BJ (cell line): ENCODE measurements at regions not wholly inside any gene's neighbourhood (a gene's known extent, or its start where the extent isn't known, plus 50 kb on each side); places are given as distances from the start of the nearest gene placed in this dataset.

Source experiments
- CTCF ChIA-PET: fragments of 350-600 bp; formaldehyde crosslinking; extraction: SDS; loops from one replicate; lab custom pipeline; 2021; ENCODE audit warnings: antibody characterized with exemption, inconsistent platforms; lab: Yijun Ruan, JAX
- POLR2A ChIA-PET: fragments of 300-600 bp; sonication (Branson Sonifier 250); formaldehyde crosslinking; extraction: SDS; loops from one replicate; lab custom pipeline; 2021; ENCODE audit warnings: antibody characterized with exemption; lab: Charles Lee
- DNase-seq: peaks from one replicate; pipeline ENCODE4 v3.0.0-alpha.2; 2011; ENCODE audit warnings: low read depth
- H3K27me3 ChIP-seq: 2 replicates; pipeline ENCODE4 v1.6.0; 2011; ENCODE audit warnings: low read length; ENCODE audit not compliant: control insufficient read depth, insufficient read depth
- H3K36me3 ChIP-seq: 2 replicates; pipeline ENCODE4 v1.5.1; 2011; ENCODE audit warnings: low read length; ENCODE audit not compliant: control insufficient read depth, insufficient read depth
- H3K4me3 ChIP-seq: 2 replicates; pipeline ENCODE4 v1.5.1; 2011; ENCODE audit warnings: low read depth, mild to moderate bottlenecking, control low read depth, low read length
- TF ChIP-seq, protein P1 (sequence below): IDR thresholded peaks from 2 replicates; pipeline ENCODE4 v1.5.1; 2011; ENCODE audit warnings: low read depth, mild to moderate bottlenecking, control low read depth, inconsistent platforms, low read length, moderate library complexity; ENCODE audit not compliant: insufficient read depth

DNA sequence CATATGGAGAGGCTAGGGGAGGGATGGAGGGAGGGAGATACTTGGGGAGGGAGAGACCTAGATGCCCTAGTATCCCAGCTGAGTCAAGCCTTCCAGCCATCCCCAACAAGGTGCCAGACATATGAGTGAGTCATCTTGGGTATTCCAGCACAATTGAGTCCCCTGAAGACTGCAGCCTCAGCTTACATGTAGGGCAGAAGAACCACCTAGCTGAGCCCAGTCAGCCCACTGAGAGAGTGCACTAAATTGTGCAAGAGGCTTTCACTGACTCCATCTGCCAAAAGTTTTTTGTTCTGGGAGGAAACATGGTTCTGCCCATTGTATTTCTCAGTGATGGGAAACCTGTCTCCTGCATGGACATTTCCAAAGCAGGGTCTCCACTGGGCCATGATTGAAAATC, 76.4 kb downstream of the FOXD2 start:
- CTCF ChIA-PET, result interaction anchor here (1.8 kb wide), 2 partner anchors 77 to 212 kb away, joined by 5 to 8 read pairs; partner anchors contain the start of gene FOXD2
- TF ChIP-seq, protein P1, sequence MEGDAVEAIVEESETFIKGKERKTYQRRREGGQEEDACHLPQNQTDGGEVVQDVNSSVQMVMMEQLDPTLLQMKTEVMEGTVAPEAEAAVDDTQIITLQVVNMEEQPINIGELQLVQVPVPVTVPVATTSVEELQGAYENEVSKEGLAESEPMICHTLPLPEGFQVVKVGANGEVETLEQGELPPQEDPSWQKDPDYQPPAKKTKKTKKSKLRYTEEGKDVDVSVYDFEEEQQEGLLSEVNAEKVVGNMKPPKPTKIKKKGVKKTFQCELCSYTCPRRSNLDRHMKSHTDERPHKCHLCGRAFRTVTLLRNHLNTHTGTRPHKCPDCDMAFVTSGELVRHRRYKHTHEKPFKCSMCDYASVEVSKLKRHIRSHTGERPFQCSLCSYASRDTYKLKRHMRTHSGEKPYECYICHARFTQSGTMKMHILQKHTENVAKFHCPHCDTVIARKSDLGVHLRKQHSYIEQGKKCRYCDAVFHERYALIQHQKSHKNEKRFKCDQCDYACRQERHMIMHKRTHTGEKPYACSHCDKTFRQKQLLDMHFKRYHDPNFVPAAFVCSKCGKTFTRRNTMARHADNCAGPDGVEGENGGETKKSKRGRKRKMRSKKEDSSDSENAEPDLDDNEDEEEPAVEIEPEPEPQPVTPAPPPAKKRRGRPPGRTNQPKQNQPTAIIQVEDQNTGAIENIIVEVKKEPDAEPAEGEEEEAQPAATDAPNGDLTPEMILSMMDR, result no peak
- POLR2A ChIA-PET, result no interaction called here
- no peak for DNase-seq
- Histone ChIP-seq H3K4me3 (no peak overlapping the region), H3K36me3 (no peaks in the 10 kb centered on the region), H3K27me3 (peaks cover 2% of the 10 kb centered on the region)

DNA sequence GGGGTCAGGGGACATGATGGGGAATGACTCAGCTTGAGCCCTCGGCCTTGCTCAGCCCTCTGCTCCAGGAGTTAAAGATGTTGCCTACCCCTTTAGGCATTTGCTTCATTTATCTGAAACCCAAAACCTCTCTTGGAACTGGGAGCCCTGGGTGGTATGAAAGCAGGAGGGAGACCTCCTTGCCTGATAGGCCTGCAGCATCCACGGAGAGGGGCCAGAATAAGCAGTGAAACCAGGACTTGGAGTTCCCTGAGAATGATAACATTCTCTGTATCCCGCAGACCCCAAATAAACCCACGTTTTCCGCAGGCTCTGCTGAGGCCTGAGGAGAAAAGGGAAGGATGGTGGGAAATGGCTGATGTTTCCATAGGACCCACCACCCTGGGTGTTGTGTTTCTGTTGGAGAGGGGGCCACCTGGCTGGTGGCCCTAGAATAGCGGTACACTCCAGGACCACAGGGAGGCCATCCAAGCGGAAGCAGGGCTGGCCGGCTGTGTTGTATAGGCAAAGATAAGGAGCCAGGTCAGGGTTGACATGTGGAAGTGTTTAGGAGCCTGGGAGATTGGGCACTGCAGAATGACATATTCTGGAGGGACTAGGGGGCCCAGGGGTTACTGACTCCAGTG, 77.4 kb downstream of the FOXD2 start:
- CTCF ChIA-PET, result interaction anchor here (1.8 kb wide), 2 partner anchors 78 to 211 kb away, joined by 5 to 8 read pairs; partner anchors contain the start of gene FOXD2
- peaks cover 3% of the 10 kb centered on the region; the same call in 1 of the 2 replicates for H3K27me3 ChIP-seq

DNA sequence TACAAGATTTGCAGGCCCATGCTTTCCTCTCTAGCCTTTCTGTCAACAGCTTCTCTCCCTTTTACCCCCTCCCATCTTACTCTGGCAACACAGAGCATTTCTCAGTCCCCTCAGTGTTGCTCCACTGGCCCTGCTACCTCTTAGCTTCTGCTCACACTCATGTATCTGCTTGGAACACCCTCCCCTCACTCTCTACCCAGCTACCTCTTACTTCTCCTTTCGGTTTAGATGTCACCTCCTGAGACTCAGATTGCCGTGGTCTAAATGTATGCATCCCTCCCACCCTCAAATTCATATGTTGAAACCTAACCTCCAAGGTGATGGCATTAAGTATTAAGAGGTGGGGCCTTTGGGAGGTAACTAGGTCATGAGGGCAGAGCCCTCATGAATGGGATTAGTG, 80.1 kb downstream of the FOXD2 start:
- Histone ChIP-seq H3K4me3 (no peak overlapping the region), H3K27me3 (peaks cover 3% of the 10 kb centered on the region; the same call in 1 of the 2 replicates), H3K36me3 (no peaks in the 10 kb centered on the region)
- ChIA-PET POLR2A (no interaction called here), CTCF (interaction anchor here (1.1 to 2.9 kb wide), 8 partner anchors 12 to 208 kb away, joined by 3 to 11 read pairs (median 4); partner anchors contain the start of gene FOXD2)
- DNase-seq, result no peak
- TF ChIP-seq, protein P1, result no peak

More for the DNA sequence above, 77.4 kb downstream of the FOXD2 start:
- no peak for DNase-seq
- POLR2A ChIA-PET, result no interaction called here
- H3K4me3 ChIP-seq, result no peak overlapping the region
- TF ChIP-seq, protein P1, result no peak
- no peaks in the 10 kb centered on the region for H3K36me3 ChIP-seq

DNA sequence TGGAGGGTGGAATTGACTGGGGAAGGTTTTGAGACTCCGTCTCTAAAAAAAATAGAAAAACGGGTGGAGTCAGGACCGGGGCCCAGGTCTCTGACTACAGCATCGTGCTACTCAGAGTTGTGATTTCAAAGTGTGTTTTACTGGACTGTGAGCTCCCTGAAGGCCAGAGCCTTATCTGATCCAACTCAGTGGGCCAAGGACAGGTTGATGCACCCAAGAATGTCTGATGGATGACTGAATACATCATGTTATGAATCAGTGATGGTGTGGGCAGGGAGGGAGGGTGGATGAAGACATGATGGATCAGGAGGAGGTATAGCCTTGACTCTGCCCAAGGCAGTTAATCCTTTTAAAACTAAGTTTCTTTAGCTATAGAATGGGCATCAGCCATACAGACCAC, 81.6 kb downstream of the FOXD2 start:
- peaks cover 3% of the 10 kb centered on the region for H3K27me3 ChIP-seq
- H3K36me3 ChIP-seq, result no peaks in the 10 kb centered on the region
- DNase-seq, result no peak
- ChIA-PET CTCF (interaction anchor here (1.5 kb wide), 1 partner anchor 11 kb away, joined by 4 read pairs; no protein-coding TSS in a partner anchor), POLR2A (no interaction called here)
- TF ChIP-seq, protein P1, result no peak
- no peak overlapping the region for H3K4me3 ChIP-seq

DNA sequence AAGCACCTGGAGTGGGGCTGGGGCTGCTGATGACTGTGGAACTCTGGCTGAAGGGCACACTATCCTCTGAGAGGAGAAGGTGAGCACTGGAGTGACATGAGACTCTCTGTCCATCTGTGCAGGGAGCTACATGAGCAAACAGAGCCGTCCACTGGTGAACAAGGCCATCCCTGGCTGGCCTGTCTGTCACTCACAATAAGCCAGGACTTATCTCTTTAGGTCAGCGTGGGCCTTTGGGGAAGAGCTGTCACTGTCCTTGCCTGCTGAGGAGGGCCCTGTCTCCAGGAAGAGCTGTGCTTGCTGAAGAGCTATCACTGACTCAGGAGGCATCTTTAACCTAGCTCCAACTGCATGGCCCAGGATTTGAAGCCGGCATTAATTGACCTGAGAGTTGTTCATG, 82.1 kb downstream of the FOXD2 start:
- TF ChIP-seq, protein P1, result no peak
- ChIA-PET POLR2A (no interaction called here), CTCF (interaction anchor here (1.5 kb wide), 1 partner anchor 12 kb away, joined by 4 read pairs; no protein-coding TSS in a partner anchor)
- no peaks in the 10 kb centered on the region for H3K36me3 ChIP-seq
- H3K4me3 ChIP-seq, result no peak overlapping the region
- DNase-seq, result no peak
- peaks cover 3% of the 10 kb centered on the region for H3K27me3 ChIP-seq
